Colonic mucosa (tissue), 4 donors: ENCODE measurements at regions not wholly inside any gene's neighbourhood (a gene's known extent, or its start where the extent isn't known, plus 50 kb on each side); places are given as distances from the start of the nearest gene placed in this dataset.
"Not testable (repeated sequence)": the region's sequence is repeated elsewhere in the genome, so short reads cannot be mapped to it uniquely, and the experiment has no call there.

Experiments used
- DNase-seq: peaks from one replicate; pipeline ENCODE4 v3.0.0-alpha.2; 2020
- H3K27ac ChIP-seq: fragments of 200-600 bp; one replicate; pipeline ENCODE4 v1.8.0; 2021
- H3K27me3 ChIP-seq: fragments of 200-600 bp; one replicate; pipeline ENCODE4 v1.8.0; 2021
- H3K36me3 ChIP-seq: fragments of 200-600 bp; one replicate; pipeline ENCODE4 v1.8.0; 2021
- H3K4me1 ChIP-seq: fragments of 200-600 bp; one replicate; pipeline ENCODE4 v1.8.0; 2021; ENCODE audit warnings: mild to moderate bottlenecking
- H3K4me3 ChIP-seq: fragments of 200-600 bp; one replicate; pipeline ENCODE4 v1.8.0; 2021
- H3K9ac ChIP-seq, 2 donors: one replicate each; pipeline ENCODE4 v1.7.0; 2013; ENCODE audit warnings: control low read depth in 2 of 2, low read depth in 2 of 2, low read length in 2 of 2
- H3K9me3 ChIP-seq: fragments of 200-600 bp; one replicate; pipeline ENCODE4 v1.8.0; 2021
- CTCF ChIP-seq: fragments of 200-600 bp; IDR thresholded peaks from one replicate; pipeline ENCODE4 v1.8.0; 2022; ENCODE audit warnings: antibody characterized with exemption, mild to moderate bottlenecking
- intact Hi-C: fragments of 100-400 bp; cut with DNase I; formaldehyde crosslinking; loops from one replicate; pipeline ENCODE4 v1.14.1; 2022
- donor health status: healthy.
- donor health status: DM: no; HTN: no; CAD: no.
- donor health status: DM: no; HTN: no; CAD: no.

DNA sequence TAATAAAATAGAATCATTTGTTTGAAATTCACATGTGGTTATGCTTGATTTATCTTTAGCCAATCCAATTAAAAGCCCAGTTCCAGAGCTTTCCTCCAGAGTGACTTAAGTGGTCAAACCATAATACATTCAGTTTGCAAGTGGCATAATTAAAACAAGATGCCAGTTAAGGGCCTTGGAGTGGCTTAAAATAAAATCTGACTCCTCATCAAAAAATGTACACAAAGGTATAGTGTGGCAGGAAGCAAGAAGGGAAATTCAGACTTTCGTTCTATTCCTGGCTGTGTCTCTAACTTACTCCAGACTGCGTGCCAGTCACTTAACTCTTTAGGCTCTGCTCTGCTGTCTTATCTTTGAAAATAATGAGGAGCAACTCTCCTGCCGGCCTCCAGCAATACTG, 215.9 kb upstream of the PRNP start:
- intact Hi-C loops = no loop called here

GRCh38 chr20:4469910-4470309, 216.3 kb upstream of the PRNP start:
- no peak overlapping the region for H3K9ac ChIP-seq
- H3K4me1 ChIP-seq = no peaks in the 10 kb centered on the region
- no peak for DNase-seq
- H3K27ac ChIP-seq = no peak overlapping the region
- intact Hi-C loops = no loop called here
- no peaks in the 10 kb centered on the region for H3K27me3 ChIP-seq
- no peaks in the 10 kb centered on the region for H3K9me3 ChIP-seq
- no peaks in the 10 kb centered on the region for H3K36me3 ChIP-seq
- TF ChIP-seq CTCF = no peak
- H3K4me3 ChIP-seq = no peak overlapping the region

More for the DNA sequence above, 215.9 kb upstream of the PRNP start:
- no peak for TF ChIP-seq CTCF
- DNase-seq = no peak
- H3K27ac ChIP-seq = no peak overlapping the region
- H3K4me1 ChIP-seq = no peaks in the 10 kb centered on the region
- no peak overlapping the region for H3K9ac ChIP-seq
- no peaks in the 10 kb centered on the region for H3K9me3 ChIP-seq
- H3K36me3 ChIP-seq = no peaks in the 10 kb centered on the region
- no peak overlapping the region for H3K4me3 ChIP-seq
- no peaks in the 10 kb centered on the region for H3K27me3 ChIP-seq

GRCh38 chr20:4468114-4468513, 218.1 kb upstream of the PRNP start:
- H3K9me3 ChIP-seq = no peaks in the 10 kb centered on the region
- DNase-seq = no peak
- no peaks in the 10 kb centered on the region for H3K27me3 ChIP-seq
- H3K4me1 ChIP-seq = no peaks in the 10 kb centered on the region
- no peak overlapping the region for H3K9ac ChIP-seq
- no peak overlapping the region for H3K27ac ChIP-seq
- TF ChIP-seq CTCF = no peak
- intact Hi-C loops = no loop called here
- H3K36me3 ChIP-seq = no peaks in the 10 kb centered on the region
- no peak overlapping the region for H3K4me3 ChIP-seq

DNA sequence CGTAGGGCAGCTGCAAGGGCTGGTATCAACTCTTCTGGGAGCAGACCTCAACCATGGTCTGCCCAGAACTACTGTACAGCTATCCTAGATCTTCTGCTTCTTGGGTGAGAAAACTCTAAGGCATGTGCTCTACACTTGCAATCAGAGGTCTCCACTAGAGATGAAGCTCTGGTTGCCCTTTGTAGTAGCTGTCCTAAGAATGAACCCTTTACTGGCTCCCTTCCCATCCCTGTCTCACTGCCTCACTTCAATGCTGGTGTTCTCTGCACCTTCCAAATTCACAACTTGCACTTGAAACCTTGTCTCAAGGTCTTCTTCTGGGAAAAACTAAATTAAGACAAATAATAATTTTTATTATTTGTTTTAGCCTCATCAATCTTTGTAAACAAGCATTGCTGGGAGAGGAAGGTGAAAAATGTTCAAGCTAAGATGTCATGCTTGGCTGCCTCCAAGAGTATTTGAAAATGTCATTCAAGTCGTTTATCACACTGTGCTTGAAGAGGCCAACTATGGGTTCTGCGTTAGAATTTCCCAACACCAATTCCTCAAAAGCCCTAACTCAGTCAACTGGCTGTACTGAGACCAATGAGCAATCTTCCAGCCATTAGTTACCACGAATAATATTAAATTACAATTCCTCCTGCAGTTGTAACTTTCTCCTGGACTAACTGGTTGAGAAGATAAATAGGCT, 216.9 kb upstream of the ADRA1D start:
- intact Hi-C loops = no loop called here
- Histone ChIP-seq H3K9ac (no peak overlapping the region), H3K9me3 (no peaks in the 10 kb centered on the region), H3K27me3 (no peaks in the 10 kb centered on the region), H3K4me3 (no peak overlapping the region), H3K4me1 (no peaks in the 10 kb centered on the region), H3K36me3 (no peaks in the 10 kb centered on the region), H3K27ac (no peak overlapping the region)
- no peak for DNase-seq
- TF ChIP-seq CTCF = no peak

DNA sequence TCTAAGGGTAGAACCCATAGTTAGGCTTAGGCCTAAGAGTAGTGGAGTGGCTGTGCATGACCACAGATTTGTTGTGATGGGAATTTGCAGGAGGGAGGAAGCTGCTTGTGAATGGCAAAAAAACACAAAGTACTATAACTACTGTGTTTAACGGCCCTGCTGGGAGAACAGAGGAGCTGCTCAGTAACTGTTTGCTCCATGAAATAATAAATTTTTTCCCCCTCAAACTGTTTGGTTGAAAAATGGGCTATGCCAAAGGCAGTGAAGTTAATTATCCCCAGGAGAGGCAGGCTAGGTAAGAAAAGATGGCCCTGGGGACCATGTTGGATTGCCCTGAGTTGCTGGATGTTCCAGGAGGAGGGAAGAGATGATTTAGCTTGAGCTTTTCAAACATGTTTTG, 216.1 kb upstream of the ADRA1D start:
- H3K27me3 ChIP-seq = no peaks in the 10 kb centered on the region

DNA sequence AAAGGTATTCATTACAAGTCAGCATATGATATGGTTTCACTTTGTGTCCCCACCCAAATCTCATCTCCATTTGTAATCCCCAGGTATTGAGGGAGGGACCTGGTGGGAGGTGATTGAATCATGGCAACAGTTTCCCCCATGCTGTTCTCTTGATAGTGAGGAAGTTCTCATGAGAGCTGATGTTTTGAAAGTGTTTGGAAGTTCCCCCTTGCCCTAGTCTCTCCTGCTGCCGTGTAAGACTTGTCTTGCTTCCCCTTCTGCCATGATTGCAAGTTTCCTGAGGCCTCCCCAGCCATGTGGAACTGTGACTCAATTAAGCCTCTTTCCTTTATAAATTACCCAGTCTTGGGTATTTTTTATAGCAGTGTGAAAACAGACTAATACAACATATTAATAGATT, 213.7 kb upstream of the ADRA1D start:
- H3K9ac ChIP-seq, H3K4me1 ChIP-seq, intact Hi-C loops, H3K9me3 ChIP-seq, H3K27ac ChIP-seq, H3K36me3 ChIP-seq, DNase-seq, H3K4me3 ChIP-seq, H3K27me3 ChIP-seq: not testable (repeated sequence)

More for the DNA sequence above, 216.1 kb upstream of the ADRA1D start:
- Histone ChIP-seq H3K9ac (no peak overlapping the region), H3K27ac (no peak overlapping the region), H3K9me3 (no peaks in the 10 kb centered on the region), H3K4me3 (no peak overlapping the region), H3K4me1 (no peaks in the 10 kb centered on the region), H3K36me3 (no peaks in the 10 kb centered on the region)
- DNase-seq = no peak
- intact Hi-C loops = no loop called here
- no peak for TF ChIP-seq CTCF
